C4-2B (cell line): ENCODE measurements at regions not wholly inside any gene's neighbourhood (a gene's known extent, or its start where the extent isn't known, plus 50 kb on each side); places are given as distances from the start of the nearest gene placed in this dataset.

ENCODE experiments used
- ZFX ChIP-seq: fragments of 450-650 bp; IDR thresholded peaks from 2 replicates; pipeline ENCODE4 v1.6.1; 2017
- TF ChIP-seq, protein P1 (sequence below): fragments of 450-650 bp; conservative IDR thresholded peaks from 2 replicates; pipeline ENCODE4 v1.5.1; 2017; ENCODE audit warnings: mild to moderate bottlenecking

GRCh38 chr19:13622766-13623715 lies 116.8 kb upstream of the CACNA1A start:
- TF ChIP-seq, protein P1, sequence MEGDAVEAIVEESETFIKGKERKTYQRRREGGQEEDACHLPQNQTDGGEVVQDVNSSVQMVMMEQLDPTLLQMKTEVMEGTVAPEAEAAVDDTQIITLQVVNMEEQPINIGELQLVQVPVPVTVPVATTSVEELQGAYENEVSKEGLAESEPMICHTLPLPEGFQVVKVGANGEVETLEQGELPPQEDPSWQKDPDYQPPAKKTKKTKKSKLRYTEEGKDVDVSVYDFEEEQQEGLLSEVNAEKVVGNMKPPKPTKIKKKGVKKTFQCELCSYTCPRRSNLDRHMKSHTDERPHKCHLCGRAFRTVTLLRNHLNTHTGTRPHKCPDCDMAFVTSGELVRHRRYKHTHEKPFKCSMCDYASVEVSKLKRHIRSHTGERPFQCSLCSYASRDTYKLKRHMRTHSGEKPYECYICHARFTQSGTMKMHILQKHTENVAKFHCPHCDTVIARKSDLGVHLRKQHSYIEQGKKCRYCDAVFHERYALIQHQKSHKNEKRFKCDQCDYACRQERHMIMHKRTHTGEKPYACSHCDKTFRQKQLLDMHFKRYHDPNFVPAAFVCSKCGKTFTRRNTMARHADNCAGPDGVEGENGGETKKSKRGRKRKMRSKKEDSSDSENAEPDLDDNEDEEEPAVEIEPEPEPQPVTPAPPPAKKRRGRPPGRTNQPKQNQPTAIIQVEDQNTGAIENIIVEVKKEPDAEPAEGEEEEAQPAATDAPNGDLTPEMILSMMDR: no peak
- TF ChIP-seq ZFX: no peak
